Fibroblast of the conjunctiva (primary cell): ENCODE measurements at regions not wholly inside any gene's neighbourhood (a gene's known extent, or its start where the extent isn't known, plus 50 kb on each side); places are given as distances from the start of the nearest gene placed in this dataset.

Experiments used
- DNase-seq: peaks from one replicate; pipeline ENCODE4 v3.0.0-alpha.2; 2010; ENCODE audit warnings: low read depth

DNA sequence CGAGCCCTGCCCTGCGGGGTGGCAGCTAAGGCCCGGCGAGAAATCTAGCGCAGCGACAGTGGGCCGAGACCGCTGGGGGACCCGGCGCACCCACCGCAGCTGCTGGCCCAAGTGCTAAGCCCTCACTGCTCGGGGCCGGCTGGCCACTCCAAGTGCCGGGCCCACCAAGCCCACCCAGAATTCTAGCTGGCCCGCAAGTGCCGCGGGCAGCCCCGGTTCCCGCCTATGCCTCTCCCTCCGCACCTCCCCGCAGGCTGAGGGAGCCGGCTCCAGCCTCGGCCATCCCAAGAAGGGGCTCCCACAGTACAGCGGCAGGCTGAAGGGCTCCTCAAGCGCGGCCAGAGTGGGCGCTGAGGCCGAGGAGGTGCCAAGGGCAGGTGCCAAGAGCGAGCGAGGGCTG, 55.2 kb upstream of the RND3 start:
- no peak for DNase-seq

- DNase-seq: no peak
Measured at GRCh38 chr2:150542172-150542571, 54.7 kb upstream of the RND3 start.

DNA sequence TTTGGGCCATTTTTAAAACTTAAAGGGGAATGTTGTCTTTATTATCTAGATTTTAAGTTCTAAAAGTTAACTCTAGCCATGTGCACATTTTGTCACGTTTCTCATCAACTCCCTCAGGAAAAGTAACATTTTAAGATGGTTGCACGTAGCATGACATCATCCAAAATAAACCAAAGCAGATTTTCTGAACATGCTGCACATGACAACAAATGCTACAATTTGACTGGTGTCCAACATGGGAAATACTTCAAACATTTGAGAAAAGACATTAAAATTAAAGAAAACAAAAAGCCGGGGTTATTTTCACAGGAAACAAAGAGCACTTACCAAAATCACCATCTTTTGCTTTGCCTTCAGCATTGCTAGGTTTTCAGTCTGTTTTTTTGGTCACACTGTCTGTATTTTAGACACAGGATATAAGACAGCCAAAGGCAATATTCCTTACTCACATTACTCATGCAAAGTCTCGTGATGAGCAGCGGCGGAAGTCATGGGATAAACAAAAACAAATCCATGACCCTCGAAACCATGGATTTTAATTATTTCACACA, 51.3 kb upstream of the RND3 start:
- peak; percentile 43 for DNase-seq
